Fibroblast of lung (primary cell): ENCODE measurements at regions not wholly inside any gene's neighbourhood (a gene's known extent, or its start where the extent isn't known, plus 50 kb on each side); places are given as distances from the start of the nearest gene placed in this dataset.
A peak's percentile ranks its signal among the peaks of the same experiment; 100 is the strongest.

Source experiments
- DNase-seq, 2 donors: peaks; one replicate each; pipeline versions ENCODE4 v3.0.0 to v3.0.0-alpha.2; 2010; ENCODE audit warnings: low read depth in 2 of 2
- H2AFZ ChIP-seq: 2 replicates; pipeline ENCODE4 v1.5.1; 2012; ENCODE audit warnings: low read length, control low read depth, inconsistent platforms
- H3K27ac ChIP-seq: 2 replicates; pipeline ENCODE4 v1.5.1; 2011; ENCODE audit warnings: low read length, control low read depth; ENCODE audit not compliant: insufficient read depth
- H3K27me3 ChIP-seq: 2 replicates; pipeline ENCODE4 v1.5.1; 2011; ENCODE audit warnings: mild to moderate bottlenecking, low read length; ENCODE audit not compliant: control insufficient read depth, insufficient read depth
- H3K36me3 ChIP-seq: 2 replicates; pipeline ENCODE4 v1.5.1; 2011; ENCODE audit warnings: low read length; ENCODE audit not compliant: control insufficient read depth, insufficient read depth
- H3K4me1 ChIP-seq: 2 replicates; pipeline ENCODE4 v1.5.1; 2011; ENCODE audit warnings: low read length; ENCODE audit not compliant: control insufficient read depth, insufficient read depth; ENCODE audit errors: extremely low read depth
- H3K4me2 ChIP-seq: 2 replicates; pipeline ENCODE4 v1.5.1; 2011; ENCODE audit warnings: low read length, control low read depth; ENCODE audit not compliant: insufficient read depth; ENCODE audit errors: extremely low read depth
- H3K4me3 ChIP-seq, 4 experiments: fragments of 200-600 bp in 1 of 4; sonication (generic) in 1 of 4; replicated peaks in 1 of 4; 2 replicates each; pipeline ENCODE4 v1.5.1; 2011 to 2016; ENCODE audit warnings: low read length in 4 of 4, low read depth in 3 of 4, mild to moderate bottlenecking in 3 of 4, control low read depth in 2 of 4, inconsistent platforms in 1 of 4, mixed read lengths in 1 of 4; ENCODE audit not compliant: insufficient read depth in 1 of 4; ENCODE audit errors: control extremely low read depth in 1 of 4
- H3K79me2 ChIP-seq: 2 replicates; pipeline ENCODE4 v1.5.1; 2012; ENCODE audit warnings: mild to moderate bottlenecking, low read length, inconsistent platforms; ENCODE audit not compliant: control insufficient read depth, insufficient read depth
- H3K9ac ChIP-seq: 2 replicates; pipeline ENCODE4 v1.5.1; 2011; ENCODE audit warnings: mild to moderate bottlenecking, low read length, control low read depth; ENCODE audit not compliant: insufficient read depth
- H3K9me3 ChIP-seq: 2 replicates; pipeline ENCODE4 v1.5.1; 2012; ENCODE audit warnings: low read depth, low read length; ENCODE audit not compliant: control insufficient read depth, insufficient read depth
- H4K20me1 ChIP-seq: 2 replicates; pipeline ENCODE4 v1.5.1; 2011; ENCODE audit warnings: low read length; ENCODE audit not compliant: control insufficient read depth, insufficient read depth; ENCODE audit errors: extremely low read depth
- CTCF ChIP-seq, 2 donors: IDR thresholded peaks in 1 of 2; conservative IDR thresholded peaks in 1 of 2; 1 replicate in 1 of 2; 2 replicates in 1 of 2; pipeline ENCODE4 v1.5.1; 2011 to 2012; ENCODE audit warnings: low read length in 2 of 2, control low read depth in 1 of 2, inconsistent platforms in 1 of 2, low read depth in 1 of 2, mild to moderate bottlenecking in 1 of 2
- EZH2 ChIP-seq: IDR thresholded peaks from 2 replicates; pipeline ENCODE4 v1.5.1; 2012; ENCODE audit warnings: low read length, control low read depth, mild to moderate bottlenecking; ENCODE audit errors: missing control alignments

- no peak overlapping the region for H3K4me2 ChIP-seq
- H3K9me3 ChIP-seq = no peaks in the 10 kb centered on the region
- H3K4me1 ChIP-seq = peaks cover 9% of the 10 kb centered on the region
- no peaks in the 10 kb centered on the region for H3K79me2 ChIP-seq
- TF ChIP-seq EZH2 (no peak), CTCF (conservative IDR thresholded peaks at IDR 0.05 in 1 of 2, IDR thresholded peaks at IDR 0.05 in 1 of 2; ENCODE audit: low read depth in 1 of 2, low read length in 2 of 2) (no peak)
- no peaks in the 10 kb centered on the region for H3K36me3 ChIP-seq
- no peak overlapping the region for H3K9ac ChIP-seq
- DNase-seq = no peak
- no peak overlapping the region for H3K27ac ChIP-seq
- H2AFZ ChIP-seq = no peak overlapping the region
- no peaks in the 10 kb centered on the region for H3K27me3 ChIP-seq
- no peaks in the 10 kb centered on the region for H4K20me1 ChIP-seq
- no peak overlapping the region for H3K4me3 ChIP-seq
Observed at GRCh38 chr17:63290784-63291183, 155.3 kb downstream of the CYB561 start.

GRCh38 chr17:63291258-63291657 lies 154.8 kb downstream of the CYB561 start:
- no peaks in the 10 kb centered on the region for H3K79me2 ChIP-seq

GRCh38 chr17:63292421-63292820 lies 153.7 kb downstream of the CYB561 start:
- Histone ChIP-seq H3K79me2 (no peaks in the 10 kb centered on the region), H3K4me3 (no peak overlapping the region), H4K20me1 (no peaks in the 10 kb centered on the region), H3K27ac (no peak overlapping the region), H3K36me3 (no peaks in the 10 kb centered on the region), H2AFZ (no peak overlapping the region), H3K27me3 (no peaks in the 10 kb centered on the region), H3K4me1 (peaks cover 9% of the 10 kb centered on the region), H3K4me2 (no peak overlapping the region), H3K9ac (no peak overlapping the region), H3K9me3 (no peaks in the 10 kb centered on the region)
- TF ChIP-seq EZH2 (no peak), CTCF (conservative IDR thresholded peaks at IDR 0.05 in 1 of 2, IDR thresholded peaks at IDR 0.05 in 1 of 2; ENCODE audit: low read depth in 1 of 2, low read length in 2 of 2) (no peak)
- no peak for DNase-seq

More at GRCh38 chr17:63291258-63291657, 154.8 kb downstream of the CYB561 start:
- no peaks in the 10 kb centered on the region for H4K20me1 ChIP-seq
- no peak overlapping the region for H3K4me2 ChIP-seq
- TF ChIP-seq CTCF (conservative IDR thresholded peaks at IDR 0.05 in 1 of 2, IDR thresholded peaks at IDR 0.05 in 1 of 2; ENCODE audit: low read depth in 1 of 2, low read length in 2 of 2) (no peak), EZH2 (no peak)
- H3K4me1 ChIP-seq = peaks cover 9% of the 10 kb centered on the region
- H3K9ac ChIP-seq = no peak overlapping the region
- H3K27me3 ChIP-seq = no peaks in the 10 kb centered on the region
- peak in 1 of 2 donors; percentile 49 for DNase-seq
- no peak overlapping the region for H2AFZ ChIP-seq
- no peak overlapping the region for H3K4me3 ChIP-seq
- H3K36me3 ChIP-seq = no peaks in the 10 kb centered on the region
- no peaks in the 10 kb centered on the region for H3K9me3 ChIP-seq
- no peak overlapping the region for H3K27ac ChIP-seq
